Neural progenitor cell (in vitro differentiated cells): ENCODE measurements at regions not wholly inside any gene's neighbourhood (a gene's known extent, or its start where the extent isn't known, plus 50 kb on each side); places are given as distances from the start of the nearest gene placed in this dataset.

Experiments
- EZH2 ChIP-seq: fragments of 200-600 bp; sonication (generic); IDR thresholded peaks from 2 replicates; pipeline ENCODE4 v1.6.1; 2017; ENCODE audit warnings: antibody characterized with exemption, mild to moderate bottlenecking, moderate library complexity
- EZH2phosphoT487 ChIP-seq: fragments of 200-600 bp; sonication (generic); IDR thresholded peaks from 2 replicates; pipeline ENCODE4 v1.6.1; 2017; ENCODE audit warnings: antibody characterized with exemption
- TF ChIP-seq, protein P1 (sequence below): fragments of 200-600 bp; sonication (generic); IDR thresholded peaks from 2 replicates; pipeline ENCODE4 v1.5.1; 2017; ENCODE audit warnings: antibody characterized with exemption, mild to moderate bottlenecking

DNA sequence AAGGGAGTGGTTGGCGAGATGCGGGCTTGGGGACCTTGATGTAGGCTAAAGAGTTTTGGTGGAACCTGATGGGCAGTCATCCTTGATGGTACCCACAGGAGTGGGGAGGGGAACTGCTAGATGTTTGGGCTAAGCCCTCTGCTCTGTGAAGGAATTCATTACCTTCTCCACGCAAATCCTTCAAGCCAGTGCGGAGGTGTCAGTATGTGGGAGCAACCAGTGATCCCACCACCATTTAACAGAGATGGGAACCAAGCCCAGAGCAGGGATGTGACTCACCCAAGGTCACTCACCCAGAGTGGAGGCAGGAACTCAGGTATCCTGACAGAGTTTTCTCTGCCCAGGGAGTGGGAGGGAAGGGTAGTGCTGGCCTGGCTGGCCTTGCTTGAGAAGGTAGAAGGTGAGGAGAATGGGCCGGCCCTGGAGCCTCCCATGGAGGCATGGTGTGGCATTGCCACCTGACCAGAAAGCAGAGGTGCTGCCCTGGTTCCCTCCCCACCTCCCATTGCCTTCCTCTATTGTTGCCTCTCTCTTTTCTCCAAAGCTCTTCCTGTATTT lies 51.2 kb upstream of the STUM start:
- TF ChIP-seq, protein P1, sequence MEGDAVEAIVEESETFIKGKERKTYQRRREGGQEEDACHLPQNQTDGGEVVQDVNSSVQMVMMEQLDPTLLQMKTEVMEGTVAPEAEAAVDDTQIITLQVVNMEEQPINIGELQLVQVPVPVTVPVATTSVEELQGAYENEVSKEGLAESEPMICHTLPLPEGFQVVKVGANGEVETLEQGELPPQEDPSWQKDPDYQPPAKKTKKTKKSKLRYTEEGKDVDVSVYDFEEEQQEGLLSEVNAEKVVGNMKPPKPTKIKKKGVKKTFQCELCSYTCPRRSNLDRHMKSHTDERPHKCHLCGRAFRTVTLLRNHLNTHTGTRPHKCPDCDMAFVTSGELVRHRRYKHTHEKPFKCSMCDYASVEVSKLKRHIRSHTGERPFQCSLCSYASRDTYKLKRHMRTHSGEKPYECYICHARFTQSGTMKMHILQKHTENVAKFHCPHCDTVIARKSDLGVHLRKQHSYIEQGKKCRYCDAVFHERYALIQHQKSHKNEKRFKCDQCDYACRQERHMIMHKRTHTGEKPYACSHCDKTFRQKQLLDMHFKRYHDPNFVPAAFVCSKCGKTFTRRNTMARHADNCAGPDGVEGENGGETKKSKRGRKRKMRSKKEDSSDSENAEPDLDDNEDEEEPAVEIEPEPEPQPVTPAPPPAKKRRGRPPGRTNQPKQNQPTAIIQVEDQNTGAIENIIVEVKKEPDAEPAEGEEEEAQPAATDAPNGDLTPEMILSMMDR: no peak
- no peak for TF ChIP-seq EZH2
- TF ChIP-seq EZH2phosphoT487: no peak
